OCI-LY7 (cell line): ENCODE measurements at regions not wholly inside any gene's neighbourhood (a gene's known extent, or its start where the extent isn't known, plus 50 kb on each side); places are given as distances from the start of the nearest gene placed in this dataset.
"Not testable (repeated sequence)": the region's sequence is repeated elsewhere in the genome, so short reads cannot be mapped to it uniquely, and the experiment has no call there.

Experiments
- EZH2phosphoT487 ChIP-seq: fragments of 200-600 bp; sonication (generic); IDR thresholded peaks from 2 replicates; pipeline ENCODE4 v1.6.1; 2018; ENCODE audit warnings: low read depth, borderline replicate concordance, mild to moderate bottlenecking, mixed run types, antibody characterized with exemption, low read length, moderate library complexity, mixed read lengths
- TF ChIP-seq, protein P1 (sequence below): fragments of 200-600 bp; sonication (generic); conservative IDR thresholded peaks from 2 replicates; pipeline ENCODE4 v1.5.1; 2014; ENCODE audit warnings: mild to moderate bottlenecking, antibody characterized with exemption, low read length, moderate library complexity, mixed read lengths

GRCh38 chrY:3367535-3367934, 211.3 kb upstream of the TGIF2LY start:
- TF ChIP-seq, protein P1, sequence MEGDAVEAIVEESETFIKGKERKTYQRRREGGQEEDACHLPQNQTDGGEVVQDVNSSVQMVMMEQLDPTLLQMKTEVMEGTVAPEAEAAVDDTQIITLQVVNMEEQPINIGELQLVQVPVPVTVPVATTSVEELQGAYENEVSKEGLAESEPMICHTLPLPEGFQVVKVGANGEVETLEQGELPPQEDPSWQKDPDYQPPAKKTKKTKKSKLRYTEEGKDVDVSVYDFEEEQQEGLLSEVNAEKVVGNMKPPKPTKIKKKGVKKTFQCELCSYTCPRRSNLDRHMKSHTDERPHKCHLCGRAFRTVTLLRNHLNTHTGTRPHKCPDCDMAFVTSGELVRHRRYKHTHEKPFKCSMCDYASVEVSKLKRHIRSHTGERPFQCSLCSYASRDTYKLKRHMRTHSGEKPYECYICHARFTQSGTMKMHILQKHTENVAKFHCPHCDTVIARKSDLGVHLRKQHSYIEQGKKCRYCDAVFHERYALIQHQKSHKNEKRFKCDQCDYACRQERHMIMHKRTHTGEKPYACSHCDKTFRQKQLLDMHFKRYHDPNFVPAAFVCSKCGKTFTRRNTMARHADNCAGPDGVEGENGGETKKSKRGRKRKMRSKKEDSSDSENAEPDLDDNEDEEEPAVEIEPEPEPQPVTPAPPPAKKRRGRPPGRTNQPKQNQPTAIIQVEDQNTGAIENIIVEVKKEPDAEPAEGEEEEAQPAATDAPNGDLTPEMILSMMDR, result not testable (repeated sequence)
- TF ChIP-seq EZH2phosphoT487, result not testable (repeated sequence)
